HEK293T (cell line): ENCODE measurements at regions not wholly inside any gene's neighbourhood (a gene's known extent, or its start where the extent isn't known, plus 50 kb on each side); places are given as distances from the start of the nearest gene placed in this dataset.

Source experiments
- BHLHE40 ChIP-seq: fragments of 450-650 bp; IDR thresholded peaks from 2 replicates; pipeline ENCODE4 v1.6.1; 2016; ENCODE audit warnings: mild to moderate bottlenecking, moderate library complexity, borderline replicate concordance
- FOXA1 ChIP-seq: fragments of 450-650 bp; IDR thresholded peaks from 2 replicates; pipeline ENCODE4 v1.6.1; 2016; ENCODE audit warnings: mild to moderate bottlenecking

- TF ChIP-seq FOXA1, result no peak
- no peak for TF ChIP-seq BHLHE40
These were observed 84.3 kb upstream of the ARHGAP29 start for GRCh38 chr1:94321662-94322061.
